ENCODE measurements at regions not wholly inside any gene's neighbourhood (a gene's known extent, or its start where the extent isn't known, plus 50 kb on each side); places are given as distances from the start of the nearest gene placed in this dataset.

GRCh38 chr2:177338177-177338721, 54.3 kb upstream of the AGPS start:
- no peak for DNase-seq (ENCODE audit: low read depth)
- no peak overlapping the region for H3K4me3 ChIP-seq (ENCODE audit: low read depth, low read length)

- H3K4me3 ChIP-seq (ENCODE audit: low read depth, low read length), result no peak overlapping the region
- DNase-seq (ENCODE audit: low read depth), result no peak
Observed at GRCh38 chr2:177340158-177340557, 52.4 kb upstream of the AGPS start.

- DNase-seq (ENCODE audit: low read depth), result no peak
- no peak overlapping the region for H3K4me3 ChIP-seq (ENCODE audit: low read depth, low read length)
Observed at GRCh38 chr2:177342736-177343135, 49.8 kb upstream of the AGPS start.
